OCI-LY1 (cell line): ENCODE measurements at regions not wholly inside any gene's neighbourhood (a gene's known extent, or its start where the extent isn't known, plus 50 kb on each side); places are given as distances from the start of the nearest gene placed in this dataset.

Experiments used
- H2AFZ ChIP-seq: fragments of 200-600 bp; sonication (generic), shearing (Covaris generic); 2 replicates; pipeline ENCODE4 v1.6.0; 2014; ENCODE audit warnings: antibody characterized with exemption, mild to moderate bottlenecking, low read length
- H3F3A ChIP-seq: fragments of 200-600 bp; sonication (generic), shearing (Covaris generic); 2 replicates; pipeline ENCODE4 v1.6.0; 2014; ENCODE audit warnings: mild to moderate bottlenecking, antibody characterized with exemption, low read length, moderate library complexity; ENCODE audit not compliant: insufficient read depth
- H3K27ac ChIP-seq: fragments of 200-600 bp; sonication (generic); 2 replicates; pipeline ENCODE4 v1.5.1; 2014; ENCODE audit warnings: low read length, mixed run types, mild to moderate bottlenecking, low read depth; ENCODE audit not compliant: poor library complexity, severe bottlenecking
- H3K27me3 ChIP-seq: fragments of 200-600 bp; sonication (generic); 2 replicates; pipeline ENCODE4 v1.6.0; 2014; ENCODE audit warnings: antibody characterized with exemption, mild to moderate bottlenecking, low read length, moderate library complexity; ENCODE audit not compliant: insufficient read depth
- H3K36me3 ChIP-seq: fragments of 200-600 bp; sonication (generic); 2 replicates; pipeline ENCODE4 v1.6.1; 2014; ENCODE audit warnings: mild to moderate bottlenecking, antibody characterized with exemption, low read length, moderate library complexity, mixed read lengths; ENCODE audit not compliant: insufficient read depth
- H3K4me1 ChIP-seq: fragments of 200-600 bp; sonication (generic); 2 replicates; pipeline ENCODE4 v1.5.1; 2014; ENCODE audit warnings: mild to moderate bottlenecking, low read length, moderate library complexity; ENCODE audit not compliant: insufficient read depth, severe bottlenecking
- H3K4me2 ChIP-seq: fragments of 200-600 bp; sonication (generic), shearing (Covaris generic); 2 replicates; pipeline ENCODE4 v1.6.1; 2014; ENCODE audit warnings: low read length
- H3K4me3 ChIP-seq: fragments of 200-600 bp; sonication (generic); 2 replicates; pipeline ENCODE4 v1.5.1; 2014; ENCODE audit warnings: low read length, low read depth, mild to moderate bottlenecking, mixed read lengths; ENCODE audit not compliant: poor library complexity, severe bottlenecking
- H3K79me2 ChIP-seq: fragments of 200-600 bp; shearing (Covaris generic); 2 replicates; pipeline ENCODE4 v1.6.1; 2016; ENCODE audit warnings: mixed run types, low read length, mixed read lengths; ENCODE audit not compliant: insufficient read depth
- H3K9ac ChIP-seq: fragments of 200-600 bp; sonication (generic), shearing (Covaris generic); 2 replicates; pipeline ENCODE4 v1.6.1; 2014; ENCODE audit warnings: mild to moderate bottlenecking, low read length, mixed read lengths
- H3K9me2 ChIP-seq: fragments of 200-600 bp; sonication (generic), shearing (Covaris generic); 2 replicates; pipeline ENCODE4 v1.6.1; 2014; ENCODE audit warnings: low read depth, mild to moderate bottlenecking, low read length, mixed read lengths
- H3K9me3 ChIP-seq: fragments of 200-600 bp; shearing (Covaris generic); 2 replicates; pipeline ENCODE4 v1.6.1; 2014; ENCODE audit warnings: low read length, mixed read lengths
- H4K20me1 ChIP-seq: fragments of 200-600 bp; sonication (generic), shearing (Covaris generic); 2 replicates; pipeline ENCODE4 v1.6.0; 2016; ENCODE audit warnings: mild to moderate bottlenecking, low read length; ENCODE audit not compliant: insufficient read depth
- EZH2 ChIP-seq: fragments of 200-600 bp; sonication (generic), shearing (Covaris generic); IDR thresholded peaks from 2 replicates; pipeline ENCODE4 v1.8.0; 2017; ENCODE audit warnings: borderline replicate concordance, mixed run types, mild to moderate bottlenecking, antibody characterized with exemption, low read length, moderate library complexity, mixed read lengths
- TF ChIP-seq, protein P1 (sequence below): fragments of 200-600 bp; sonication (generic), shearing (Covaris generic); IDR thresholded peaks from 2 replicates; pipeline ENCODE4 v1.5.1; 2017; ENCODE audit warnings: mild to moderate bottlenecking, antibody characterized with exemption, low read length, moderate library complexity, mixed read lengths

DNA sequence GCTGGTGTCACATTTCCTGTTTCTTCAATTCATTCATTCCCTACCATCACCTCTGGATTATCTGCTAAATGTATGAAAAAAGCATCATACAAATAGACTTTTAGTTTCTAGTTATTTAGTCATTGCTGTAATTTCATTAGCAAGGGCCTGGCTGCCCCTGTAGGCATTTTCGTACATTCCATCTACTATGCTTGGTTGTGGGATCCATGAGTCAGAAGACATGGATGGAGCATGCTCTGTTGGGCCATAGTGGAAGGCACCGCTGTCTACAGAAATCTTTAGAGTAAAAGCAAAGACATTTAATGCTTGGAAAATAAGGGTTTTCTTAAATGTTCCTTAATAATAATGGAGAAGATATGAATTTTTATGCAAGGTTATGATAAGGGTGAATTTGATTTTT, 324.8 kb upstream of the MEIS1 start:
- Histone ChIP-seq H4K20me1 (no peaks in the 10 kb centered on the region), H3K4me1 (no peaks in the 10 kb centered on the region), H3K4me3 (no peak overlapping the region), H3K36me3 (no peaks in the 10 kb centered on the region), H3K9me3 (no peaks in the 10 kb centered on the region), H3K27ac (no peak overlapping the region), H3K9me2 (no peaks in the 10 kb centered on the region), H3K9ac (no peak overlapping the region), H3K27me3 (no peaks in the 10 kb centered on the region; the same call in 1 of the 2 replicates), H3F3A (no peaks in the 10 kb centered on the region), H2AFZ (no peak overlapping the region), H3K4me2 (no peak overlapping the region), H3K79me2 (no peaks in the 10 kb centered on the region)
- TF ChIP-seq, protein P1, sequence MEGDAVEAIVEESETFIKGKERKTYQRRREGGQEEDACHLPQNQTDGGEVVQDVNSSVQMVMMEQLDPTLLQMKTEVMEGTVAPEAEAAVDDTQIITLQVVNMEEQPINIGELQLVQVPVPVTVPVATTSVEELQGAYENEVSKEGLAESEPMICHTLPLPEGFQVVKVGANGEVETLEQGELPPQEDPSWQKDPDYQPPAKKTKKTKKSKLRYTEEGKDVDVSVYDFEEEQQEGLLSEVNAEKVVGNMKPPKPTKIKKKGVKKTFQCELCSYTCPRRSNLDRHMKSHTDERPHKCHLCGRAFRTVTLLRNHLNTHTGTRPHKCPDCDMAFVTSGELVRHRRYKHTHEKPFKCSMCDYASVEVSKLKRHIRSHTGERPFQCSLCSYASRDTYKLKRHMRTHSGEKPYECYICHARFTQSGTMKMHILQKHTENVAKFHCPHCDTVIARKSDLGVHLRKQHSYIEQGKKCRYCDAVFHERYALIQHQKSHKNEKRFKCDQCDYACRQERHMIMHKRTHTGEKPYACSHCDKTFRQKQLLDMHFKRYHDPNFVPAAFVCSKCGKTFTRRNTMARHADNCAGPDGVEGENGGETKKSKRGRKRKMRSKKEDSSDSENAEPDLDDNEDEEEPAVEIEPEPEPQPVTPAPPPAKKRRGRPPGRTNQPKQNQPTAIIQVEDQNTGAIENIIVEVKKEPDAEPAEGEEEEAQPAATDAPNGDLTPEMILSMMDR, result no peak
- TF ChIP-seq EZH2, result no peak

DNA sequence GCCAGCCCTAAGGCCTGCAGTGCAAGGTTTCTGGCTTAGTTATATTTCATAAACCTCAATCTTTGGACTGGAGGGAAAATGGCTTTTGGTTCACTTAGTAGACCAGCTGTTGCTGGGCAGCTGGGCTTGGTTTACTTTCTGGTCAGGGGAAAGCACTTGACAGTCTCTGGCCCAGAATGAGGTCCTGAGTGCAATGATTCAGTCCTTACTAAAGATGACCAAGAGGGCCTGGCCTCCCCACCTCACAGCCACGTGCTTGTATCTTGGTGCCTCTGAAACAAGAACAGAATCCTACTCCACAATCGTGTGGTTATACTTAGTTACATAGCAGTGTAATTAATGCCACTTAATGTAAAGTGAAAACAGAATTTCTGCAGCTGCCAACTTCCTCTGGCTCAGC, 325.5 kb upstream of the MEIS1 start:
- Histone ChIP-seq H3K36me3 (no peaks in the 10 kb centered on the region), H3K79me2 (no peaks in the 10 kb centered on the region), H3K27ac (no peak overlapping the region), H3K4me3 (no peak overlapping the region), H3K27me3 (no peaks in the 10 kb centered on the region; the same call in 1 of the 2 replicates), H3K9me3 (no peaks in the 10 kb centered on the region), H2AFZ (no peak overlapping the region), H3F3A (no peaks in the 10 kb centered on the region), H4K20me1 (no peaks in the 10 kb centered on the region), H3K4me1 (no peaks in the 10 kb centered on the region), H3K4me2 (no peak overlapping the region), H3K9ac (no peak overlapping the region), H3K9me2 (no peaks in the 10 kb centered on the region)
- no peak for TF ChIP-seq EZH2
- TF ChIP-seq, protein P1, result no peak

DNA sequence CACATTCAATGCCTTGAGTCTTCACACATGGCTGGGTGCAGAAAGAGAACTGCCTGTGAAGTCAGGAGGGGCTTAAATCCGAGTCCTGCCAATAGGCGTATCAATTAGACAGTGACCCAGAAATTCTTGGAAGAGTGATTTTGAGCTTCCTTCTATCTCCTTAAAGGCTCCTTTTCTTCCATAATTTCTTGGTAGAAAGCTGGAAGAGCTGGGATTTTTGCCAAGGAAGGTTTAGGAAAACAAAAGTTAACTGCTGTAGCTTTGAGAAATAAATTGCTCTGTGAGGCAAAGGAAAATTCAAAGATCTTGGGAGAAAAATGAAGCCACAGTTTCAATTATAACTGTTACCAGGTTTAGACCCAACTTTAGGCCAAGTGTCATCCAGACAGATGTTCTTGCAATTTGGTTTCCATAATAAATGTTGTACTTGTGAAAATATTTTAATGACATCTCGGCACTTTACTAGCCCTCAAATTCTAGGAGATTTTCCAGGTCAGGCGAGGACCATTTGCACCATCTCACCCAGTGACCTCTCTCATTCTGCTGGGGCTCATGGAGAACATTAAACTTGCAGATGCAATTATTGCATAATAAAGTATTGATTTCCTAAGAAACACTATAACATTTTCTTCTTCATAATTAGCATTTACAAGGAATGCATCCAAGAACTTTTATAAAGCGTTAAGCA, 329.7 kb upstream of the MEIS1 start:
- Histone ChIP-seq H4K20me1 (no peaks in the 10 kb centered on the region), H3F3A (no peaks in the 10 kb centered on the region), H3K27me3 (no peaks in the 10 kb centered on the region; the same call in 1 of the 2 replicates), H2AFZ (no peak overlapping the region), H3K4me1 (no peaks in the 10 kb centered on the region), H3K4me3 (no peak overlapping the region), H3K9me2 (no peaks in the 10 kb centered on the region), H3K36me3 (no peaks in the 10 kb centered on the region), H3K27ac (no peak overlapping the region), H3K79me2 (no peaks in the 10 kb centered on the region), H3K9ac (no peak overlapping the region), H3K9me3 (no peaks in the 10 kb centered on the region), H3K4me2 (no peak overlapping the region)
- TF ChIP-seq EZH2, result no peak
- TF ChIP-seq, protein P1, result no peak
